KMS-11 (cell line): ENCODE measurements at regions not wholly inside any gene's neighbourhood (a gene's known extent, or its start where the extent isn't known, plus 50 kb on each side); places are given as distances from the start of the nearest gene placed in this dataset.

ENCODE experiments used
- H2AFZ ChIP-seq: fragments of 200-600 bp; sonication (generic); 2 replicates; pipeline ENCODE4 v1.6.1; 2016; ENCODE audit warnings: antibody characterized with exemption, mixed run types, low read depth
- H3K27ac ChIP-seq: fragments of 200-600 bp; sonication (generic); 2 replicates; pipeline ENCODE4 v1.6.1; 2016; ENCODE audit warnings: mild to moderate bottlenecking, mixed run types
- H3K27me3 ChIP-seq: fragments of 200-600 bp; sonication (generic); 2 replicates; pipeline ENCODE4 v1.6.1; 2017; ENCODE audit warnings: mild to moderate bottlenecking, low read depth, mixed run types, moderate library complexity; ENCODE audit not compliant: insufficient read depth
- H3K36me3 ChIP-seq: fragments of 200-600 bp; sonication (generic); 2 replicates; pipeline ENCODE4 v1.6.1; 2017; ENCODE audit warnings: mild to moderate bottlenecking, mixed run types; ENCODE audit not compliant: insufficient read depth
- H3K4me1 ChIP-seq: fragments of 200-600 bp; sonication (generic); 2 replicates; pipeline ENCODE4 v1.6.1; 2016; ENCODE audit warnings: mild to moderate bottlenecking, low read depth, mixed run types; ENCODE audit not compliant: poor library complexity, severe bottlenecking
- H3K4me2 ChIP-seq: fragments of 200-600 bp; sonication (generic); 2 replicates; pipeline ENCODE4 v1.7.0; 2016; ENCODE audit warnings: mild to moderate bottlenecking, mixed run types
- H3K4me3 ChIP-seq: fragments of 200-600 bp; sonication (generic); IDR thresholded peaks from 2 replicates; pipeline ENCODE4 v1.6.1; 2017; ENCODE audit warnings: low read depth, low read length, mixed read lengths; ENCODE audit not compliant: insufficient read depth
- H3K79me2 ChIP-seq: fragments of 200-600 bp; sonication (generic); 2 replicates; pipeline ENCODE4 v1.6.1; 2016; ENCODE audit warnings: low read depth, mixed run types; ENCODE audit not compliant: insufficient read depth
- H3K9ac ChIP-seq: fragments of 200-600 bp; sonication (generic); 2 replicates; pipeline ENCODE4 v1.6.1; 2016; ENCODE audit warnings: mild to moderate bottlenecking, mixed run types
- H4K20me1 ChIP-seq: fragments of 200-600 bp; sonication (generic); 2 replicates; pipeline ENCODE4 v1.6.1; 2016; ENCODE audit warnings: mild to moderate bottlenecking, mixed run types; ENCODE audit not compliant: insufficient read depth
- CTCF ChIP-seq: fragments of 200-600 bp; sonication (generic); conservative IDR thresholded peaks from 2 replicates; pipeline ENCODE4 v1.6.1; 2017; ENCODE audit warnings: low read depth, mild to moderate bottlenecking, antibody characterized with exemption, low read length, moderate library complexity, mixed read lengths

- H3K27me3 ChIP-seq = no peaks in the 10 kb centered on the region
- H3K27ac ChIP-seq = no peak overlapping the region
- H3K4me2 ChIP-seq = no peak overlapping the region
- no peaks in the 10 kb centered on the region for H3K36me3 ChIP-seq
- no peaks in the 10 kb centered on the region for H3K79me2 ChIP-seq
- no peak overlapping the region for H2AFZ ChIP-seq
- H3K9ac ChIP-seq = no peak overlapping the region
- H4K20me1 ChIP-seq = no peaks in the 10 kb centered on the region
- H3K4me1 ChIP-seq = no peaks in the 10 kb centered on the region
- TF ChIP-seq CTCF = no peak
- H3K4me3 ChIP-seq = no peak overlapping the region
Measured at GRCh38 chr9:90301277-90301653, 341.4 kb downstream of the DIRAS2 start.

GRCh38 chr9:90303655-90304054 lies 339.0 kb downstream of the DIRAS2 start:
- Histone ChIP-seq H3K27ac (no peak overlapping the region), H3K79me2 (no peaks in the 10 kb centered on the region), H2AFZ (no peak overlapping the region), H3K36me3 (no peaks in the 10 kb centered on the region), H3K4me1 (no peaks in the 10 kb centered on the region), H3K4me2 (no peak overlapping the region), H3K27me3 (no peaks in the 10 kb centered on the region), H4K20me1 (no peaks in the 10 kb centered on the region), H3K9ac (no peak overlapping the region), H3K4me3 (no peak overlapping the region)
- TF ChIP-seq CTCF = no peak

- Histone ChIP-seq H4K20me1 (no peaks in the 10 kb centered on the region), H3K9ac (no peak overlapping the region)
Measured at GRCh38 chr9:90306158-90306557, 336.5 kb downstream of the DIRAS2 start.

GRCh38 chr9:90307167-90307833 lies 335.3 kb downstream of the DIRAS2 start:
- Histone ChIP-seq H3K9ac (no peak overlapping the region), H3K4me3 (no peak overlapping the region), H3K79me2 (no peaks in the 10 kb centered on the region), H3K27ac (no peak overlapping the region), H4K20me1 (no peaks in the 10 kb centered on the region), H3K4me2 (no peak overlapping the region), H2AFZ (no peak overlapping the region), H3K27me3 (no peaks in the 10 kb centered on the region), H3K4me1 (no peaks in the 10 kb centered on the region), H3K36me3 (no peaks in the 10 kb centered on the region)
- TF ChIP-seq CTCF = no peak

More at GRCh38 chr9:90306158-90306557, 336.5 kb downstream of the DIRAS2 start:
- no peaks in the 10 kb centered on the region for H3K27me3 ChIP-seq
- no peak overlapping the region for H3K27ac ChIP-seq
- H2AFZ ChIP-seq = no peak overlapping the region
- H3K4me3 ChIP-seq = no peak overlapping the region
- no peaks in the 10 kb centered on the region for H3K4me1 ChIP-seq
- no peaks in the 10 kb centered on the region for H3K36me3 ChIP-seq
- no peaks in the 10 kb centered on the region for H3K79me2 ChIP-seq
- no peak overlapping the region for H3K4me2 ChIP-seq
- TF ChIP-seq CTCF = no peak
